Ovary (tissue), 3 donors: ENCODE measurements at regions not wholly inside any gene's neighbourhood (a gene's known extent, or its start where the extent isn't known, plus 50 kb on each side); places are given as distances from the start of the nearest gene placed in this dataset.

Experiments used
- CTCF ChIP-seq, 3 donors: fragments of 450-650 bp in 2 of 3; fragments of 200-600 bp in 1 of 3; IDR thresholded peaks; one replicate each; pipeline versions ENCODE4 v1.5.1 to v1.8.0; 2016 to 2022; ENCODE audit warnings: antibody characterized with exemption in 3 of 3, mild to moderate bottlenecking in 1 of 3
- POLR2A ChIP-seq: fragments of 450-650 bp; IDR thresholded peaks from one replicate; pipeline ENCODE4 v1.6.1; 2017; ENCODE audit warnings: antibody characterized with exemption, mild to moderate bottlenecking, moderate library complexity
- donor health status: DM: no; HTN: no; CAD: no.

GRCh38 chr6:130557481-130558112, 191.8 kb downstream of the TMEM200A start:
- TF ChIP-seq POLR2A (no peak), CTCF (IDR thresholded peaks at IDR 0.05) (no peak)
